22Rv1 (cell line): ENCODE measurements at regions not wholly inside any gene's neighbourhood (a gene's known extent, or its start where the extent isn't known, plus 50 kb on each side); places are given as distances from the start of the nearest gene placed in this dataset.

Experiments
- H3K27ac ChIP-seq: fragments of 450-650 bp; 2 replicates; pipeline ENCODE4 v1.5.1; 2017
- CTCF ChIP-seq: fragments of 450-650 bp; IDR thresholded peaks from 2 replicates; pipeline ENCODE4 v1.5.1; 2017; ENCODE audit warnings: mild to moderate bottlenecking
- ZFX ChIP-seq: fragments of 450-650 bp; IDR thresholded peaks from 2 replicates; pipeline ENCODE4 v1.6.1; 2017; ENCODE audit warnings: antibody characterized with exemption, borderline replicate concordance

- TF ChIP-seq ZFX (no peak), CTCF (no peak)
- H3K27ac ChIP-seq, result no peak overlapping the region
Measured at GRCh38 chr13:54945973-54946372, 1917.4 kb downstream of the OLFM4 start.

GRCh38 chr13:54949735-54950134 lies 1921.1 kb downstream of the OLFM4 start:
- H3K27ac ChIP-seq, result no peak overlapping the region
- TF ChIP-seq CTCF (no peak), ZFX (no peak)

- TF ChIP-seq CTCF, result peak; percentile 52
- no peak for TF ChIP-seq ZFX
- H3K27ac ChIP-seq, result no peak overlapping the region
Measured at GRCh38 chr13:54950546-54950945, 1921.9 kb downstream of the OLFM4 start.

DNA sequence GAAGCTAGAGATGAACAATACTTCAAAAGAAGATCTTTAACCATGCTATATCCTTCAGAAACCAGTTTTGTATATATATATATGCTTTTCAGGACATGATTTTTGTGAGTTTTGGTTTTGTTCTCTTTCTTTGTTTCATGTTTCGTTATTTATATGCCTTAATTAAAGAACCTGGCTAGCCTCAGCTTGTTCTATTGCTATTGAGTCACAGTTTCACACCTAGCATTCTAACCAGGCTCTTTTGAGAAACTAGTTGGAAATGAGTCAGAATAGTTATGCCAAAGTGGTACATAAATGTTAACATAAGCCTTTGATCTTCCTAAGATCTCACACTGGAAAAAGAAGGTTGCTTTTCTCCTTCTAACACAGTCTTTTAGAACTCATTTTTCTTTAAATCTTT lies 1925.2 kb downstream of the OLFM4 start:
- TF ChIP-seq CTCF (no peak), ZFX (no peak)
- no peak overlapping the region for H3K27ac ChIP-seq

- no peak overlapping the region for H3K27ac ChIP-seq
- TF ChIP-seq CTCF, result no peak
- no peak for TF ChIP-seq ZFX
Measured at GRCh38 chr13:54958781-54959180, 1930.2 kb downstream of the OLFM4 start.

- no peak overlapping the region for H3K27ac ChIP-seq
- TF ChIP-seq CTCF (no peak), ZFX (no peak)
Measured at GRCh38 chr13:54965881-54966280, 1937.3 kb downstream of the OLFM4 start.

- H3K27ac ChIP-seq, result no peak overlapping the region
- no peak for TF ChIP-seq CTCF
- no peak for TF ChIP-seq ZFX
Measured at GRCh38 chr13:54972838-54973237, 1944.2 kb downstream of the OLFM4 start.
